H1 (cell line): ENCODE measurements at regions not wholly inside any gene's neighbourhood (a gene's known extent, or its start where the extent isn't known, plus 50 kb on each side); places are given as distances from the start of the nearest gene placed in this dataset.

Source experiments
- CTCF ChIA-PET: fragments of 300-600 bp; sonication (Branson Sonifier 250); formaldehyde crosslinking; loops from one replicate; lab custom pipeline; 2021; ENCODE audit not compliant: partially characterized antibody; lab: Charles Lee
- POLR2A ChIA-PET: fragments of 300-600 bp; sonication (Branson Sonifier 250); formaldehyde crosslinking; loops from one replicate; lab custom pipeline; 2021; ENCODE audit warnings: inconsistent platforms; ENCODE audit not compliant: partially characterized antibody; lab: Charles Lee
- DNase-seq, 2 experiments: peaks; one replicate each; pipeline versions ENCODE4 v3.0.0 to v3.0.0-alpha.2; 2010 to 2022; ENCODE audit warnings: low spot score in 2 of 2, low read depth in 1 of 2, mixed read lengths in 1 of 2
- FAIRE-seq: peaks from 2 replicates; lab custom pipeline; 2011; peaks lifted over from hg19 to GRCh38; lab: Jason Lieb, UNC
- H2AFZ ChIP-seq: 2 replicates; pipeline ENCODE4 v1.8.1; 2012; ENCODE audit warnings: low read length, inconsistent platforms
- H2AK5ac ChIP-seq: 2 replicates; pipeline ENCODE4 v1.6.1; 2013; ENCODE audit warnings: low read depth, low read length
- H2BK120ac ChIP-seq: replicated peaks from 2 replicates; pipeline ENCODE3; 2013; ENCODE audit warnings: low read depth, low read length, inconsistent platforms
- H2BK12ac ChIP-seq: 2 replicates; pipeline ENCODE4 v1.6.1; 2013; ENCODE audit warnings: low read depth, low read length
- H2BK15ac ChIP-seq: 2 replicates; pipeline ENCODE4 v1.6.1; 2013; ENCODE audit warnings: low read length
- H2BK20ac ChIP-seq: 2 replicates; pipeline ENCODE4 v1.6.1; 2013; ENCODE audit warnings: low read length
- H2BK5ac ChIP-seq: 2 replicates; pipeline ENCODE4 v1.6.1; 2013; ENCODE audit warnings: low read depth, low read length
- H3K14ac ChIP-seq: 2 replicates; pipeline ENCODE4 v1.6.1; 2013; ENCODE audit warnings: inconsistent platforms; ENCODE audit not compliant: insufficient read length
- H3K18ac ChIP-seq: 2 replicates; pipeline ENCODE4 v1.6.1; 2013; ENCODE audit warnings: low read length; ENCODE audit errors: extremely low read depth
- H3K23ac ChIP-seq: 2 replicates; pipeline ENCODE4 v1.6.1; 2013; ENCODE audit warnings: inconsistent platforms; ENCODE audit not compliant: insufficient read length
- H3K23me2 ChIP-seq: 2 replicates; pipeline ENCODE4 v1.6.1; 2013; ENCODE audit warnings: low read depth, low read length
- H3K27ac ChIP-seq: 2 replicates; pipeline ENCODE4 v1.6.1; 2011; ENCODE audit warnings: low read depth, low read length, inconsistent platforms
- H3K27me3 ChIP-seq, 4 experiments: replicated peaks in 1 of 4; 1 replicate in 1 of 4; 2 replicates in 3 of 4; pipeline versions ENCODE4 v1.6.1 to v1.8.1; 2011 to 2013; ENCODE audit warnings: low read length in 3 of 4, mild to moderate bottlenecking in 3 of 4, inconsistent platforms in 2 of 4, mixed read lengths in 2 of 4, moderate library complexity in 1 of 4; ENCODE audit not compliant: control insufficient read depth in 3 of 4, insufficient read depth in 3 of 4; ENCODE audit errors: extremely low read depth in 1 of 4
- H3K36me3 ChIP-seq, 4 experiments: 2 replicates each; pipeline versions ENCODE4 v1.6.1 to v1.8.1; 2011 to 2013; ENCODE audit warnings: mild to moderate bottlenecking in 4 of 4, low read length in 3 of 4, moderate library complexity in 2 of 4, control low read depth in 1 of 4, inconsistent platforms in 1 of 4; ENCODE audit not compliant: insufficient read depth in 4 of 4, control insufficient read depth in 2 of 4
- H3K4ac ChIP-seq: replicated peaks from 2 replicates; pipeline ENCODE3; 2013; ENCODE audit warnings: low read length, low read depth, mixed read lengths, inconsistent platforms; ENCODE audit not compliant: insufficient read length
- H3K4me1 ChIP-seq, 4 experiments: replicated peaks in 1 of 4; 1 replicate in 1 of 4; 2 replicates in 3 of 4; pipeline versions ENCODE4 v1.6.1 to v1.8.1; 2011 to 2013; ENCODE audit warnings: low read length in 3 of 4, inconsistent platforms in 2 of 4, mixed read lengths in 1 of 4; ENCODE audit not compliant: insufficient read depth in 4 of 4, control insufficient read depth in 3 of 4
- H3K4me2 ChIP-seq, 2 experiments: 2 replicates each; pipeline versions ENCODE4 v1.6.1 to v1.8.1; 2011 to 2013; ENCODE audit warnings: low read depth in 2 of 2, low read length in 2 of 2, control low read depth in 1 of 2, inconsistent platforms in 1 of 2, mild to moderate bottlenecking in 1 of 2; ENCODE audit not compliant: insufficient read depth in 1 of 2
- H3K4me3 ChIP-seq, 4 experiments: fragments of 200-600, 300-600 bp in 1 of 4; sonication (generic), shearing (Covaris generic), sonication (Bioruptor Twin) in 1 of 4; 2 replicates each; pipeline versions ENCODE4 v1.5.1 to v1.8.1; 2011 to 2016; ENCODE audit warnings: low read length in 4 of 4, low read depth in 3 of 4, control low read depth in 2 of 4, inconsistent platforms in 2 of 4, mild to moderate bottlenecking in 2 of 4, mixed read lengths in 1 of 4, moderate library complexity in 1 of 4; ENCODE audit not compliant: insufficient read depth in 2 of 4; ENCODE audit errors: extremely low read depth in 1 of 4
- H3K56ac ChIP-seq: replicated peaks from 2 replicates; pipeline ENCODE3; 2013; ENCODE audit warnings: low read depth, mild to moderate bottlenecking, mixed read lengths, low read length, inconsistent platforms; ENCODE audit not compliant: insufficient read length
- H3K79me1 ChIP-seq: 2 replicates; pipeline ENCODE4 v1.6.1; 2013; ENCODE audit warnings: low read depth, low read length, control low read depth
- H3K79me2 ChIP-seq, 2 experiments: 2 replicates each; pipeline versions ENCODE4 v1.6.1 to v1.8.1; 2012 to 2013; ENCODE audit warnings: low read length in 2 of 2, mild to moderate bottlenecking in 2 of 2, inconsistent platforms in 1 of 2; ENCODE audit not compliant: insufficient read depth in 2 of 2, control insufficient read depth in 1 of 2
- H3K9ac ChIP-seq, 4 experiments: replicated peaks in 1 of 4; 1 replicate in 1 of 4; 2 replicates in 3 of 4; pipeline versions ENCODE4 v1.6.1 to v1.8.1; 2011 to 2013; ENCODE audit warnings: low read depth in 3 of 4, low read length in 3 of 4, control low read depth in 2 of 4, mild to moderate bottlenecking in 2 of 4, moderate library complexity in 2 of 4, inconsistent platforms in 1 of 4; ENCODE audit errors: extremely low read depth in 1 of 4
- H3K9me3 ChIP-seq, 2 experiments: 2 replicates each; pipeline versions ENCODE4 v1.6.1 to v1.8.1; 2012 to 2013; ENCODE audit warnings: mild to moderate bottlenecking in 2 of 2, moderate library complexity in 2 of 2, control low read depth in 1 of 2, inconsistent platforms in 1 of 2, low read depth in 1 of 2, low read length in 1 of 2, mixed read lengths in 1 of 2; ENCODE audit not compliant: insufficient read depth in 2 of 2
- H4K20me1 ChIP-seq, 2 experiments: replicated peaks in 1 of 2; 2 replicates each; pipeline versions ENCODE3 to v1.8.1; 2011 to 2013; ENCODE audit warnings: inconsistent platforms in 2 of 2, low read length in 2 of 2, mild to moderate bottlenecking in 1 of 2; ENCODE audit not compliant: insufficient read depth in 2 of 2, control insufficient read depth in 1 of 2
- H4K5ac ChIP-seq: 2 replicates; pipeline ENCODE4 v1.6.1; 2013; ENCODE audit warnings: low read length, low read depth, mixed read lengths, inconsistent platforms; ENCODE audit not compliant: insufficient read length
- H4K8ac ChIP-seq: 2 replicates; pipeline ENCODE4 v1.8.0; 2013; ENCODE audit warnings: mild to moderate bottlenecking, moderate library complexity, low read length, inconsistent platforms; ENCODE audit not compliant: insufficient read depth; ENCODE audit errors: extremely low read depth
- H4K91ac ChIP-seq: replicated peaks from 2 replicates; pipeline ENCODE3; 2013; ENCODE audit warnings: low read length, mixed read lengths, inconsistent platforms; ENCODE audit not compliant: insufficient read length
- KDM1A ChIP-seq: fragments of 200-600, 300-600 bp; sonication (generic); IDR thresholded peaks from 2 replicates; pipeline ENCODE4 v1.7.1; 2016; ENCODE audit warnings: mild to moderate bottlenecking, low read length, borderline replicate concordance
- KDM4A ChIP-seq: IDR thresholded peaks from one replicate; pipeline ENCODE4 v1.7.1; 2012; ENCODE audit warnings: low read depth, mild to moderate bottlenecking, moderate library complexity, low read length, inconsistent platforms; ENCODE audit not compliant: severe bottlenecking
- POLR2A ChIP-seq, 2 experiments: IDR thresholded peaks; 1 replicate in 1 of 2; 2 replicates in 1 of 2; pipeline ENCODE4 v1.6.1; 2011; ENCODE audit warnings: low read depth in 2 of 2, low read length in 2 of 2, mild to moderate bottlenecking in 2 of 2; ENCODE audit errors: control extremely low read depth in 1 of 2
- TBP ChIP-seq: IDR thresholded peaks from 2 replicates; pipeline ENCODE4 v1.6.1; 2011; ENCODE audit warnings: low read depth, low read length, improper control_type of control experiment
- YY1 ChIP-seq: IDR thresholded peaks from 2 replicates; pipeline ENCODE4 v1.6.1; 2011; ENCODE audit warnings: low read depth, mild to moderate bottlenecking, low read length
- WGBS, 2 experiments: shearing (Covaris generic) in 1 of 2; methylation state at CpG; one replicate each; pipeline versions ENCODE4 v1.1.6 to v1.1.7; 2013 to 2015; ENCODE audit warnings: low lambda C conversion rate in 2 of 2, mixed read lengths in 2 of 2, inconsistent platforms in 1 of 2, low coverage in 1 of 2, missing lambda C conversion rate in 1 of 2; ENCODE audit not compliant: insufficient replicate concordance in 2 of 2, insufficient coverage in 1 of 2, insufficient read length in 1 of 2; ENCODE audit errors: extremely low coverage in 1 of 2, missing lambda C conversion rate in 1 of 2; 5-methylcytosine and 5-hydroxymethylcytosine counted together
- TF ChIP-seq, protein P1 (sequence below), 3 experiments: IDR thresholded peaks; 1 replicate in 2 of 3; 2 replicates in 1 of 3; pipeline versions ENCODE4 v1.5.1 to v1.6.1; 2011; ENCODE audit warnings: low read length in 3 of 3, mild to moderate bottlenecking in 3 of 3, inconsistent platforms in 2 of 3, low read depth in 1 of 3, moderate library complexity in 1 of 3; ENCODE audit not compliant: insufficient read depth in 1 of 3; ENCODE audit errors: control extremely low read depth in 1 of 3

DNA sequence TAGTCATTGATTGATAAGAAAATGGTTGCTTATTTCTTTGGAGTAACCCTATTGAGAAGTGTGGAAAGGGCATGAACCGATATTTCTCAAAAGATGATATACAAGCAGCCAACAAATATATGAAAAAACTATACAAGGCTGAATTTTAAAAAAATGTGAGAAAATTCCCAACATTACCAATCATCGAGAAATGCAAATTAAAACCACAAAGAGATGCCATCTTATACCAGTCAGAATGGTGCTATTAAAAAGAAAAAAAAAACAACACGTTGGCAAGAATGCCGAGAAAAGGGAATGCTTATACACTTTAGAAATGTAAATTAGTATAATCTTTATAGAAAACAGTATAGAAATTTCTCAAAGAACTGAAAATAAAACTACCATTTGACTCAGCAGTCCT, 77.7 kb upstream of the ROBO1 start:
- H2BK120ac ChIP-seq: no peak overlapping the region
- H3K23ac ChIP-seq: no peak overlapping the region
- POLR2A ChIA-PET: no interaction called here
- no peak overlapping the region for H3K4me2 ChIP-seq
- no peaks in the 10 kb centered on the region for H3K9me3 ChIP-seq
- H2BK15ac ChIP-seq: no peak overlapping the region
- no peaks in the 10 kb centered on the region for H3K27me3 ChIP-seq
- H2BK20ac ChIP-seq: no peak overlapping the region
- H4K20me1 ChIP-seq: no peaks in the 10 kb centered on the region
- H3K4me3 ChIP-seq: no peak overlapping the region
- no peak overlapping the region for H2AK5ac ChIP-seq
- 89% methylated on average over 4 of the region's 4 CpGs; no CpG with 5 or more reads in 1 of the 2 experiments for whole genome bisulfite sequencing, 2 experiments
- H3K79me1 ChIP-seq: no peaks in the 10 kb centered on the region
- TF ChIP-seq TBP: no peak
- TF ChIP-seq, protein P1, sequence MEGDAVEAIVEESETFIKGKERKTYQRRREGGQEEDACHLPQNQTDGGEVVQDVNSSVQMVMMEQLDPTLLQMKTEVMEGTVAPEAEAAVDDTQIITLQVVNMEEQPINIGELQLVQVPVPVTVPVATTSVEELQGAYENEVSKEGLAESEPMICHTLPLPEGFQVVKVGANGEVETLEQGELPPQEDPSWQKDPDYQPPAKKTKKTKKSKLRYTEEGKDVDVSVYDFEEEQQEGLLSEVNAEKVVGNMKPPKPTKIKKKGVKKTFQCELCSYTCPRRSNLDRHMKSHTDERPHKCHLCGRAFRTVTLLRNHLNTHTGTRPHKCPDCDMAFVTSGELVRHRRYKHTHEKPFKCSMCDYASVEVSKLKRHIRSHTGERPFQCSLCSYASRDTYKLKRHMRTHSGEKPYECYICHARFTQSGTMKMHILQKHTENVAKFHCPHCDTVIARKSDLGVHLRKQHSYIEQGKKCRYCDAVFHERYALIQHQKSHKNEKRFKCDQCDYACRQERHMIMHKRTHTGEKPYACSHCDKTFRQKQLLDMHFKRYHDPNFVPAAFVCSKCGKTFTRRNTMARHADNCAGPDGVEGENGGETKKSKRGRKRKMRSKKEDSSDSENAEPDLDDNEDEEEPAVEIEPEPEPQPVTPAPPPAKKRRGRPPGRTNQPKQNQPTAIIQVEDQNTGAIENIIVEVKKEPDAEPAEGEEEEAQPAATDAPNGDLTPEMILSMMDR (IDR thresholded peaks at IDR 0.05; ENCODE audit: control extremely low read depth in 1 of 3, insufficient read depth in 1 of 3, low read depth in 1 of 3, low read length in 3 of 3): no peak
- no peak for TF ChIP-seq KDM4A
- TF ChIP-seq YY1: no peak
- no peak for TF ChIP-seq KDM1A
- TF ChIP-seq POLR2A (IDR thresholded peaks at IDR 0.05; ENCODE audit: control extremely low read depth in 1 of 2, low read depth in 2 of 2, low read length in 2 of 2): no peak
- TF ChIP-seq, all 59 proteins: peak for 0
- H3K79me2 ChIP-seq: no peaks in the 10 kb centered on the region
- H3K4ac ChIP-seq: no peak overlapping the region
- no peak overlapping the region for H4K91ac ChIP-seq
- H3K56ac ChIP-seq: no peak overlapping the region
- DNase-seq (no peak), FAIRE-seq (no peak)
- no peak overlapping the region for H2BK5ac ChIP-seq
- no peaks in the 10 kb centered on the region for H3K36me3 ChIP-seq
- H4K8ac ChIP-seq: no peak overlapping the region
- H4K5ac ChIP-seq: no peak overlapping the region
- H3K14ac ChIP-seq: no peak overlapping the region
- H3K9ac ChIP-seq: no peak overlapping the region
- H3K4me1 ChIP-seq: no peaks in the 10 kb centered on the region
- H2AFZ ChIP-seq: no peak overlapping the region
- no peaks in the 10 kb centered on the region for H3K23me2 ChIP-seq
- H2BK12ac ChIP-seq: no peak overlapping the region
- no peak overlapping the region for H3K27ac ChIP-seq
- no peak overlapping the region for H3K18ac ChIP-seq
- CTCF ChIA-PET: interaction anchor here (0.9 kb wide), 1 partner anchor 11 kb away, joined by 3 read pairs; no protein-coding TSS in a partner anchor
